GM12874 (cell line): ENCODE measurements at regions not wholly inside any gene's neighbourhood (a gene's known extent, or its start where the extent isn't known, plus 50 kb on each side); places are given as distances from the start of the nearest gene placed in this dataset.

Experiments
- CTCF ChIP-seq: IDR thresholded peaks from 2 replicates; pipeline ENCODE4 v1.5.1; 2011; ENCODE audit warnings: low read depth, mild to moderate bottlenecking, control low read depth, low read length, moderate library complexity; ENCODE audit not compliant: insufficient read depth

- TF ChIP-seq CTCF: no peak
Observed at GRCh38 chr4:54567327-54567726, 90.4 kb upstream of the KIT start.

- no peak for TF ChIP-seq CTCF
Observed at GRCh38 chr4:54568184-54568583, 89.6 kb upstream of the KIT start.

- no peak for TF ChIP-seq CTCF
Observed at GRCh38 chr4:54570822-54571221, 86.9 kb upstream of the KIT start.

- no peak for TF ChIP-seq CTCF
Observed at GRCh38 chr4:54571293-54572151, 86.2 kb upstream of the KIT start.

GRCh38 chr4:54572152-54572542 is 85.6 kb upstream of the KIT start:
- TF ChIP-seq CTCF: no peak

GRCh38 chr4:54574500-54574899 is 83.3 kb upstream of the KIT start:
- TF ChIP-seq CTCF: no peak

- no peak for TF ChIP-seq CTCF
Observed at GRCh38 chr4:54575919-54576318, 81.8 kb upstream of the KIT start.

- no peak for TF ChIP-seq CTCF
Observed at GRCh38 chr4:54581807-54582206, 76.0 kb upstream of the KIT start.
